HCT116 (cell line): ENCODE measurements at regions not wholly inside any gene's neighbourhood (a gene's known extent, or its start where the extent isn't known, plus 50 kb on each side); places are given as distances from the start of the nearest gene placed in this dataset.

Experiments
- ATF3 ChIP-seq: IDR thresholded peaks from 2 replicates; pipeline ENCODE4 v1.6.1; 2012
- CTCF ChIP-seq, 3 experiments: fragments of 200-600 bp in 1 of 3; sonication (generic) in 1 of 3; IDR thresholded peaks in 2 of 3; conservative IDR thresholded peaks in 1 of 3; 2 replicates each; pipeline ENCODE4 v1.5.1; 2012 to 2017; ENCODE audit warnings: low read depth in 2 of 3, low read length in 2 of 3, antibody characterized with exemption in 1 of 3, borderline replicate concordance in 1 of 3, control low read depth in 1 of 3, mild to moderate bottlenecking in 1 of 3, mixed read lengths in 1 of 3, mixed run types in 1 of 3, moderate library complexity in 1 of 3; ENCODE audit not compliant: insufficient read depth in 1 of 3
- EZH2 ChIP-seq: fragments of 200-600 bp; sonication (generic); IDR thresholded peaks from 2 replicates; pipeline ENCODE4 v1.6.1; 2017; ENCODE audit warnings: antibody characterized with exemption, mixed run types
- EZH2phosphoT487 ChIP-seq: fragments of 200-600 bp; IDR thresholded peaks from 2 replicates; pipeline ENCODE4 v1.6.1; 2018; ENCODE audit warnings: antibody characterized with exemption, borderline replicate concordance
- REST ChIP-seq: IDR thresholded peaks from 2 replicates; pipeline ENCODE4 v1.6.1; 2012; ENCODE audit warnings: low read depth
- SP1 ChIP-seq: IDR thresholded peaks from 2 replicates; pipeline ENCODE4 v1.6.1; 2012; ENCODE audit warnings: low read depth
- SRF ChIP-seq: IDR thresholded peaks from 2 replicates; pipeline ENCODE4 v1.6.1; 2012; ENCODE audit warnings: low read depth
- YY1 ChIP-seq: IDR thresholded peaks from 2 replicates; pipeline ENCODE4 v1.6.1; 2011; ENCODE audit warnings: low read length, low read depth, moderate library complexity, mild to moderate bottlenecking; ENCODE audit not compliant: insufficient replicate concordance; ENCODE audit errors: extremely low read depth

GRCh38 chr2:65576278-65576677 lies 143.9 kb upstream of the SPRED2 start:
- TF ChIP-seq EZH2 (no peak), YY1 (no peak), ATF3 (no peak), SP1 (no peak), CTCF (IDR thresholded peaks at IDR 0.05 in 2 of 3, conservative IDR thresholded peaks at IDR 0.05 in 1 of 3; ENCODE audit: borderline replicate concordance in 1 of 3, insufficient read depth in 1 of 3, low read depth in 2 of 3, low read length in 2 of 3) (no peak), EZH2phosphoT487 (no peak), SRF (no peak), REST (no peak)
